Peyer's patch (tissue), 4 donors: ENCODE measurements at regions not wholly inside any gene's neighbourhood (a gene's known extent, or its start where the extent isn't known, plus 50 kb on each side); places are given as distances from the start of the nearest gene placed in this dataset.

Experiments used
- DNase-seq, 3 donors: peaks; one replicate each; pipeline ENCODE4 v3.0.0-alpha.2; 2017 to 2019
- H3K27ac ChIP-seq, 4 donors: fragments of 200-600 bp; sonication (generic); one replicate each; pipeline ENCODE4 v1.5.1; 2016 to 2019
- H3K27me3 ChIP-seq, 2 donors: fragments of 200-600 bp; sonication (generic); one replicate each; pipeline ENCODE4 v1.5.1; 2019
- H3K36me3 ChIP-seq, 3 donors: fragments of 200-600 bp; sonication (generic); one replicate each; pipeline ENCODE4 v1.5.1; 2016 to 2019
- H3K4me1 ChIP-seq, 4 donors: fragments of 200-600 bp; sonication (generic); one replicate each; pipeline ENCODE4 v1.5.1; 2016 to 2019
- H3K4me3 ChIP-seq, 4 donors: fragments of 200-600 bp; sonication (generic); 1 replicate in 3 of 4; 2 replicates in 1 of 4; pipeline ENCODE4 v1.5.1; 2016 to 2019; ENCODE audit warnings: mild to moderate bottlenecking in 1 of 4
- H3K9me3 ChIP-seq, 4 donors: fragments of 200-600 bp; sonication (generic); one replicate each; pipeline ENCODE4 v1.5.1; 2016 to 2019; ENCODE audit warnings: mild to moderate bottlenecking in 1 of 4
- POLR2A ChIP-seq, 2 donors: fragments of 450-650 bp; IDR thresholded peaks; one replicate each; pipeline ENCODE4 v1.5.1; 2017; ENCODE audit warnings: antibody characterized with exemption in 2 of 2, mild to moderate bottlenecking in 2 of 2, moderate library complexity in 2 of 2
- TF ChIP-seq, protein P1 (sequence below), 6 experiments: fragments of 450-650 bp in 4 of 6; fragments of 200-600 bp in 2 of 6; sonication (generic) in 1 of 6; IDR thresholded peaks; one replicate each; pipeline ENCODE4 v1.5.1; 2017 to 2019; ENCODE audit warnings: antibody characterized with exemption in 6 of 6, mild to moderate bottlenecking in 3 of 6, moderate library complexity in 1 of 6

DNA sequence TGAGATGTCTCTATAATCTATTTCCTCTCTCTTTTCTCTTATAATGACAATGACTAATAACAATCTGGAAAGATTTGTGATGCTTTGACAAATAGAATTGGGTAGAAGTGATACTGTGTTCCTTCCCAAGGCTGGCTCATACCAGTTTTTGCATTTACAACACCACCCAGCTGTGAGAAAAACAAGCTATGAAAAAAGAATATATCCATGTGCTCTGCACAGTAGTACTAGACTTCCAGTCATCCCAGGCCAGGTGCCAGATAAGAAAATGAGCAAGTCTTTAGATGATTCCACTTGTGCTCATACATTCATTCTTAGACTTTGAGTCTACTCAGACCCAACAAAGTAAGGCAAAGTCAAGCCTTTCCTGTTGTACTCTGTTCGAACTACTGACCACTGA, 350.2 kb upstream of the POU1F1 start:
- Histone ChIP-seq H3K9me3 (peaks cover 0 to 2% (median 0%) of the 10 kb centered on the region in 4 donors), H3K4me3 (no peak overlapping the region), H3K27ac (no peak overlapping the region), H3K36me3 (no peaks in the 10 kb centered on the region), H3K4me1 (no peaks in the 10 kb centered on the region), H3K27me3 (no peaks in the 10 kb centered on the region)
- DNase-seq: no peak
- TF ChIP-seq POLR2A (IDR thresholded peaks at IDR 0.05): no peak
- TF ChIP-seq, protein P1, sequence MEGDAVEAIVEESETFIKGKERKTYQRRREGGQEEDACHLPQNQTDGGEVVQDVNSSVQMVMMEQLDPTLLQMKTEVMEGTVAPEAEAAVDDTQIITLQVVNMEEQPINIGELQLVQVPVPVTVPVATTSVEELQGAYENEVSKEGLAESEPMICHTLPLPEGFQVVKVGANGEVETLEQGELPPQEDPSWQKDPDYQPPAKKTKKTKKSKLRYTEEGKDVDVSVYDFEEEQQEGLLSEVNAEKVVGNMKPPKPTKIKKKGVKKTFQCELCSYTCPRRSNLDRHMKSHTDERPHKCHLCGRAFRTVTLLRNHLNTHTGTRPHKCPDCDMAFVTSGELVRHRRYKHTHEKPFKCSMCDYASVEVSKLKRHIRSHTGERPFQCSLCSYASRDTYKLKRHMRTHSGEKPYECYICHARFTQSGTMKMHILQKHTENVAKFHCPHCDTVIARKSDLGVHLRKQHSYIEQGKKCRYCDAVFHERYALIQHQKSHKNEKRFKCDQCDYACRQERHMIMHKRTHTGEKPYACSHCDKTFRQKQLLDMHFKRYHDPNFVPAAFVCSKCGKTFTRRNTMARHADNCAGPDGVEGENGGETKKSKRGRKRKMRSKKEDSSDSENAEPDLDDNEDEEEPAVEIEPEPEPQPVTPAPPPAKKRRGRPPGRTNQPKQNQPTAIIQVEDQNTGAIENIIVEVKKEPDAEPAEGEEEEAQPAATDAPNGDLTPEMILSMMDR (IDR thresholded peaks at IDR 0.05): no peak

DNA sequence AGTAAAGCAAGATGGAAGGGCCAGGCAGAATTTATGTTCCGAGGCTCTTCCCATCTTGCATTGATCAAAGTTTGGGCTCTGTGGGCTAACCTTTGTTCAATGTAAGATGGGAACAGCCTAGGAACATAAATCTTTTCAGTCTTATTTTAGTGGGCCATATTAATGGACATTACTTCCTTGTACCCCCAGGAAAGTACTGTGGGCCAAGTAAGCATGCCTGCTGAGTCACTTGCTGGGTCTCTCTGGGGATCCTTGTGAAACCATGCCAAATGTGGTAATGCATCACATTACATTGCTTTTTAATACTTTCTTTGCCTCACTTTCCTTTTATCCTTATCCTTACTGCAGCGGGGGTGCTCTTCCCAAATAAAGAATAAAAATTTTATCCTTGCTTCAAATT, 349.5 kb upstream of the POU1F1 start:
- Histone ChIP-seq H3K27ac (no peak overlapping the region), H3K36me3 (no peaks in the 10 kb centered on the region), H3K4me1 (no peaks in the 10 kb centered on the region), H3K27me3 (no peaks in the 10 kb centered on the region), H3K9me3 (peaks cover 0 to 2% (median 0%) of the 10 kb centered on the region in 4 donors), H3K4me3 (no peak overlapping the region)
- no peak for DNase-seq
- TF ChIP-seq POLR2A (IDR thresholded peaks at IDR 0.05): no peak
- TF ChIP-seq, protein P1 (IDR thresholded peaks at IDR 0.05): no peak

DNA sequence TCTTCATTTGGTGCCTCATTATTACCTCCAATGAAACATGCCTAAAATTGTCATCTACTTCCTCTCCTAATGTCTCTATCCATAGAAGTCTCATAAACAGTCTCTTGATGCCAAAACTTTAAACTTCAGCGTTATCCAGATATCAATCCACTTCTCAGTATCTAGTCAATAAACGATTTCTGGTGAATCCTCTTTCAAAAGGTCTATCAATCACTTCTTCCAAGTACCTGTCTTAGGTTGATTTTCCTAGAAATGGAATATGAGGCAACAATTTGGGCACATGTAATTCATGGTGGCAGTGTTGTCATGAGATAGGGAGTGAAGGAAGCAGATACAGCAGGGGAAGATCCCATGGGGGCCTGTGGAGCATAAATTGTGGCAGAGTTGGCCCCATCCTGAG, 348.5 kb upstream of the POU1F1 start:
- no peak for DNase-seq
- TF ChIP-seq, protein P1 (IDR thresholded peaks at IDR 0.05): no peak
- no peak for TF ChIP-seq POLR2A (IDR thresholded peaks at IDR 0.05)

DNA sequence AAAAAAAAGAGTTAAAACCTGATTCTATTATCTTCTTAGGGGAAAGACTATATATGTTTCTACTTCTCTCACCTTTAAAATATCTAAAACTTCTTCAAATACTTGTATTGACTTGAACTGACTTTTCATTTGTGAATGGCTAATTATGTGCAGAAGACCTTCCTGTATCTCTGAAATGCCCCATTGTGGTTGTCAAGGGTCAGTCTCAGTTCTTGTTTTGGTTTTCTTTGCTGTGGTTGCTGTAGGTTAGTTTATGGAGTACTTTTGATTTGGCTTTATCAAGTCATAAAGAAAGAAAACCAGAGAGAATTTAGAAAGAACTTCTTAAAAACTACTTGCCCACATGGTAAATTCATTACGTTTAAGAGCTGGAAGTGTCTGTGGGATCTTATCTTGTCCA, 345.3 kb upstream of the POU1F1 start:
- no peaks in the 10 kb centered on the region for H3K27me3 ChIP-seq
- TF ChIP-seq POLR2A (IDR thresholded peaks at IDR 0.05): no peak
- TF ChIP-seq, protein P1 (IDR thresholded peaks at IDR 0.05): no peak
- H3K4me1 ChIP-seq: no peaks in the 10 kb centered on the region
- no peak overlapping the region for H3K27ac ChIP-seq
- DNase-seq: no peak
- no peaks in the 10 kb centered on the region for H3K9me3 ChIP-seq
- no peaks in the 10 kb centered on the region for H3K36me3 ChIP-seq
- no peak overlapping the region for H3K4me3 ChIP-seq

More for the DNA sequence above, 348.5 kb upstream of the POU1F1 start:
- Histone ChIP-seq H3K27ac (no peak overlapping the region), H3K27me3 (no peaks in the 10 kb centered on the region), H3K9me3 (peaks cover 0 to 2% (median 0%) of the 10 kb centered on the region in 4 donors), H3K36me3 (no peaks in the 10 kb centered on the region), H3K4me1 (no peaks in the 10 kb centered on the region), H3K4me3 (no peak overlapping the region)

DNA sequence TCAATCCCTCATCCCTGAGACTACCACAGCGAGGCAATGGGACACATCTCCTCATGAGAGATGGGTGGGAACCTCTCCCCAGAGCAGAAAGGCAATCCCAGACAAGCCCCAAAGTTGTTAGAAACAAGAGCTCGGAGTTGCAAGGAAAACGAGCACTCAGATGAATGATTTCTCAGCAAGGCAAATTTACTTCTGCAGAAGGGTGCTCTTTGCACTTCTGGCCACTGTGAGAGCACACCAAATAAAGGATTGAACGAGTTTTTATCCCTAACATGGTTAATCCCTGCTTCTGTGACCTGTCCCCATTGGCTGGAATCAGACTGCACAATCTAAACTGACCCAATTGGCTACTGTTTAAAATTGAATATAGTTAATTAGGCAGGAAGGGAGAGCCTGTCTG, 339.1 kb upstream of the POU1F1 start:
- Histone ChIP-seq H3K27me3 (no peaks in the 10 kb centered on the region), H3K4me3 (no peak overlapping the region), H3K36me3 (no peaks in the 10 kb centered on the region), H3K4me1 (no peaks in the 10 kb centered on the region), H3K27ac (no peak overlapping the region), H3K9me3 (peaks cover 0 to 10% (median 3%) of the 10 kb centered on the region in 4 donors)
- TF ChIP-seq, protein P1 (IDR thresholded peaks at IDR 0.05): no peak
- no peak for TF ChIP-seq POLR2A (IDR thresholded peaks at IDR 0.05)
- no peak for DNase-seq

DNA sequence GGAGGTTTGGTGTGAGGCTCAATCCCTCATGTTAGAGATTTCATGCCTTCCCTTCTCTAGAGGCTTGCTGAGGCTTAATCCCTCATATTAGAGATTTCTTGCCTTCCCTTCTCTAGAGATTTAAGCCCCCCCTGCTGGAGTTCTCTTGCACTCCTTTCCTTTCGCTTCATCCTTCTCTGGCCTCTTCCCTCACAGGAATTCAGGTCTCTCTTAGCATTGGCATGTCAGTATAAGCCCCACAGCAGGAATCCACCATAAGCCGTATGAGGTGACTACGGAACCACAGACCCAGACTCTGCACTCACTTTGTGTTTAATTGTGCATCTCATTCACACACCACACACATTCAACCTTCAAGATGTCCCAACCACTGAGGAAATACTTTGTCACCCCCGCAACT, 338.6 kb upstream of the POU1F1 start:
- Histone ChIP-seq H3K4me3 (no peak overlapping the region), H3K4me1 (no peaks in the 10 kb centered on the region), H3K27ac (no peak overlapping the region), H3K9me3 (peaks cover 0 to 10% (median 3%) of the 10 kb centered on the region in 4 donors), H3K27me3 (no peaks in the 10 kb centered on the region), H3K36me3 (no peaks in the 10 kb centered on the region)
- TF ChIP-seq POLR2A (IDR thresholded peaks at IDR 0.05): no peak
- TF ChIP-seq, protein P1 (IDR thresholded peaks at IDR 0.05): no peak
- DNase-seq: no peak
